Ovary (tissue), 7 donors: ENCODE measurements at regions not wholly inside any gene's neighbourhood (a gene's known extent, or its start where the extent isn't known, plus 50 kb on each side); places are given as distances from the start of the nearest gene placed in this dataset.

ENCODE experiments used
- DNase-seq, 5 donors: peaks; one replicate each; pipeline ENCODE4 v3.0.0-alpha.2; 2019 to 2020
- H3K27ac ChIP-seq, 2 donors: fragments of 200-600 bp; one replicate each; pipeline versions ENCODE4 v1.5.1 to v1.8.0; 2019 to 2022
- H3K27me3 ChIP-seq: fragments of 200-600 bp; one replicate; pipeline ENCODE4 v1.8.0; 2022
- H3K36me3 ChIP-seq: fragments of 200-600 bp; sonication (generic); one replicate; pipeline ENCODE4 v1.5.1; 2019
- H3K4me1 ChIP-seq: one replicate; pipeline ENCODE4 v1.8.1; 2013; ENCODE audit warnings: mild to moderate bottlenecking, moderate library complexity; ENCODE audit not compliant: insufficient read depth
- H3K4me3 ChIP-seq: fragments of 200-600 bp; sonication (generic); one replicate; pipeline ENCODE4 v1.5.1; 2017
- H3K9me3 ChIP-seq, 2 donors: fragments of 200-600 bp in 1 of 2; sonication (generic) in 1 of 2; one replicate each; pipeline versions ENCODE4 v1.5.1 to v1.8.1; 2013 to 2019; ENCODE audit warnings: mild to moderate bottlenecking in 1 of 2, moderate library complexity in 1 of 2
- EP300 ChIP-seq: sonication (generic); formaldehyde crosslinking; IDR thresholded peaks from one replicate; pipeline ENCODE4 v1.6.1; 2017; ENCODE audit warnings: antibody characterized with exemption
- POLR2A ChIP-seq: fragments of 450-650 bp; IDR thresholded peaks from one replicate; pipeline ENCODE4 v1.6.1; 2017; ENCODE audit warnings: antibody characterized with exemption, mild to moderate bottlenecking, moderate library complexity
- WGBS, 3 donors: extraction: QIAGEN DNeasy Blood & Tissue Kit in 1 of 3; methylation state at CpG; one replicate each; pipeline versions ENCODE4 v1.1.5 to v1.1.7; 2013 to 2017; 5-methylcytosine and 5-hydroxymethylcytosine counted together
- intact Hi-C, 4 donors: fragments of 100-400 bp; cut with DNase I; formaldehyde crosslinking; loops; one replicate each; pipeline versions ENCODE4 v1.11.0 to v1.15.1; 2022 to 2023
- TF ChIP-seq, protein P1 (sequence below), 3 donors: fragments of 450-650 bp in 2 of 3; fragments of 200-600 bp in 1 of 3; IDR thresholded peaks; one replicate each; pipeline versions ENCODE4 v1.5.1 to v1.8.0; 2016 to 2022; ENCODE audit warnings: antibody characterized with exemption in 3 of 3, mild to moderate bottlenecking in 1 of 3
- donor health status: DM: no; HTN: no; CAD: no; lungs with moderate emphysema.
- donor health status: DM: no; HTN: no; CAD: no.
- donor health status: Bipolar disorder and iron deficiency.
- donor health status: DM: no; HTN: no; CAD: no.
- donor health status: DM: yes; HTN: yes; CAD: no.

DNA sequence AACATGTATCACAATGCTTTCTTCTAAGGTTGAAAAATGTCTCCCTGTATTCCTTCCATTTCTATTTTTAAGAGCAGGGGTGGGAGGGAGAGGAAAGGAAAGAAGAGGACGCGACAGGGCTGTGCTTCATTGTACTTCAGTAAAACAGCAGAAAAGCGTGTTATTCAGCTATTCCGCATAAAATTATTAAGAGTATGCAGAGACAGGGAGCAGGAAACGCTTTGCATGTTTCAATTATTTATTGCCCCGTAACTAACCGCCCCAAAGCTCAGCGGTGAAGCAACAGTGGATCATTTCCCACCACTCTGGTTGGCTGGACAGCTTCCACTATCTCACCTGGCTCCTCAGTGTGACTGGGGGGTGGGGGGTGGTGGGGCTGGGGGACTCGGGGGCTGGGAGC lies 188.9 kb downstream of the TTLL2 start:
- WGBS, 3 donors = 13 to 23% (median 14%) methylated on average over 9 of the region's 9 CpGs
- Histone ChIP-seq H3K4me3 (no peak overlapping the region), H3K4me1 (no peaks in the 10 kb centered on the region), H3K9me3 (no peaks in the 10 kb centered on the region), H3K27ac (no peak overlapping the region), H3K36me3 (no peaks in the 10 kb centered on the region), H3K27me3 (no peaks in the 10 kb centered on the region)
- TF ChIP-seq EP300 (no peak), POLR2A (no peak)
- TF ChIP-seq, protein P1, sequence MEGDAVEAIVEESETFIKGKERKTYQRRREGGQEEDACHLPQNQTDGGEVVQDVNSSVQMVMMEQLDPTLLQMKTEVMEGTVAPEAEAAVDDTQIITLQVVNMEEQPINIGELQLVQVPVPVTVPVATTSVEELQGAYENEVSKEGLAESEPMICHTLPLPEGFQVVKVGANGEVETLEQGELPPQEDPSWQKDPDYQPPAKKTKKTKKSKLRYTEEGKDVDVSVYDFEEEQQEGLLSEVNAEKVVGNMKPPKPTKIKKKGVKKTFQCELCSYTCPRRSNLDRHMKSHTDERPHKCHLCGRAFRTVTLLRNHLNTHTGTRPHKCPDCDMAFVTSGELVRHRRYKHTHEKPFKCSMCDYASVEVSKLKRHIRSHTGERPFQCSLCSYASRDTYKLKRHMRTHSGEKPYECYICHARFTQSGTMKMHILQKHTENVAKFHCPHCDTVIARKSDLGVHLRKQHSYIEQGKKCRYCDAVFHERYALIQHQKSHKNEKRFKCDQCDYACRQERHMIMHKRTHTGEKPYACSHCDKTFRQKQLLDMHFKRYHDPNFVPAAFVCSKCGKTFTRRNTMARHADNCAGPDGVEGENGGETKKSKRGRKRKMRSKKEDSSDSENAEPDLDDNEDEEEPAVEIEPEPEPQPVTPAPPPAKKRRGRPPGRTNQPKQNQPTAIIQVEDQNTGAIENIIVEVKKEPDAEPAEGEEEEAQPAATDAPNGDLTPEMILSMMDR (IDR thresholded peaks at IDR 0.05) = no peak
- intact Hi-C loops = no loop called here
- DNase-seq = no peak

DNA sequence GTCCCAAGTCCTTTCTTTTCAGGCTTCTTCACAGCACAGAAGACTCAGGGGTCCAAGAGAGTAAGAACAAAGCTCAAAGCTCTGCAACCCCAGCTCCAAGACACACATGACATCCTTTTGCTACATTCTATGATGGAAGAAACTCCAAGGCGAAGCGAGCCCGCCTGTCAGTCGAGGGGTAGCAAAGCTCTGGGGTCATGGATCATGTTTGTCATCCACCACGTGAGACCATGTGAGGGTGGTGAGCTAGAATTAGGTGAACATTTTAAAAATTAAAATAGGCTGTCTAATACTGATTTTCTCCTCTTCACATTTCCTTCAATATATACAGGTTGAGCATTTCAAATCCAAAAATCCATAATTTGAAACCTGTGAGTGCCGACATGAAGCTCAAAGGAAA lies 189.6 kb downstream of the TTLL2 start:
- no peak overlapping the region for H3K27ac ChIP-seq
- TF ChIP-seq, protein P1 (IDR thresholded peaks at IDR 0.05) = no peak
- no peak for TF ChIP-seq EP300
- TF ChIP-seq POLR2A = no peak
- no peak overlapping the region for H3K4me3 ChIP-seq
- H3K9me3 ChIP-seq = no peaks in the 10 kb centered on the region
- WGBS, 3 donors = 92 to 93% (median 93%) methylated on average over 6 of the region's 6 CpGs
- no peak for DNase-seq
- intact Hi-C loops = no loop called here
- no peaks in the 10 kb centered on the region for H3K4me1 ChIP-seq
- H3K27me3 ChIP-seq = no peaks in the 10 kb centered on the region
- H3K36me3 ChIP-seq = no peaks in the 10 kb centered on the region

DNA sequence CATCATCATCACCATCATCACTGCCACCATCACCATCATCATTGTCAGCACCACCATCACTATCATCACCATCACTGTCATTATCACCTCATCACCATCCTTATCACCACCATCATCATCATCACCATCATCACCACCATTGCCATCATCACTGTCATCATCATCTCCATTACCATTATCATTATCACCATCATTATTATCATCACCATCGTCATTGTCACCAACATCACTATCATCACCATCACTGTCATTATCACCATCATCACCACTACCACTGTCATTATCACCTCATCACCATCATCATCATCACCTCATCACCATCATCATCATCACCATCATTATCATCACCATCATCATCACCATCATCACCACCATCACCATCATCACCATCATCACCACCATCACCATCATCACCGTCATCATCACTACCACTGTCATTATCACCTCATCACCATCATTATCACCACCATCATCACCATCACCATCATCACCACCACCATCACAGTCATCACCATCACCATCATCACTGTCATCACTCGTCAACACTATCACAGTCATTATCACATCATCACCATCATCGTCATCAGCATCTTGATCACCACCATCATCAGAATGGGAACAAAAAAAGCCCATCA lies 191.1 kb downstream of the TTLL2 start:
- H3K27me3 ChIP-seq = no peaks in the 10 kb centered on the region
- DNase-seq = no peak
- TF ChIP-seq POLR2A (no peak), EP300 (no peak)
- TF ChIP-seq, protein P1 (IDR thresholded peaks at IDR 0.05) = no peak
- no peaks in the 10 kb centered on the region for H3K36me3 ChIP-seq
- no peak overlapping the region for H3K4me3 ChIP-seq
- intact Hi-C loops = no loop called here
- H3K4me1 ChIP-seq = no peaks in the 10 kb centered on the region
- H3K27ac ChIP-seq = no peak overlapping the region
- H3K9me3 ChIP-seq = no peaks in the 10 kb centered on the region
- 56 to 61% (median 57%) methylated on average over 4 of the region's 4 CpGs for WGBS, 3 donors

DNA sequence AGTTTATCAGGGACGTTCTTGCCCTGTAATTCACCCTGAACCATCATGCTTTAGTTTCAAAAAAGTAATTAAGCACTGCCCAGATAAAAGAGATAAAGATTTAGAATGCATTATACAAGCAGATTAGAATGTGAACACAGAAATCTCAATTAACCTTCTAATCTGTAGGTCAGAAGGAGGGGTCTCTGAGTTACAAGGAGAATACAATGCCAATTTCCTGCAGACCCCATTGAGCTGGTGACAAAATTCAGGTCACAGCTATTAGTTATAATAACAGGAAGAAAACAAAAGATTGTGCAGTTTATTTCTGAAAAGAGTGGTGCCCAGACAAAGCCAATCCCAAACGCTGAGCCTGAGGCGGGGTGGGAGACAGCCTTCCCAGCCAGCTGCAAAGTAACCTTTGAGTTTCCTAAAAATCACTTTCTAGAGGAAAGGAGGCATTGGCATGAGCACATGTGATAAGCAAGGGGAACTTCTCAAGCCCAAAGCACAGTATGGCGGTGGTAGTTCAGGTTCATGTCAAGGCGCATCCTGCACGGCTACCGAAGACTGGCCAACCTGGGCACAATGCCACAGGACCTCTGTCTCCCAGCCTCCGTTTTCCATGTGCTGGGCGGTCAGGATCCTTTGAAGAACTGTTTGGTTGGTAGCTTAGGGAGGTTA lies 192.5 kb downstream of the TTLL2 start:
- DNase-seq = no peak
- Histone ChIP-seq H3K9me3 (no peaks in the 10 kb centered on the region), H3K4me1 (no peaks in the 10 kb centered on the region), H3K27ac (no peak overlapping the region), H3K27me3 (no peaks in the 10 kb centered on the region), H3K4me3 (no peak overlapping the region), H3K36me3 (no peaks in the 10 kb centered on the region)
- TF ChIP-seq EP300 = no peak
- TF ChIP-seq POLR2A = no peak
- TF ChIP-seq, protein P1 (IDR thresholded peaks at IDR 0.05) = no peak
- intact Hi-C loops = no loop called here
- 51 to 59% (median 53%) methylated on average over 9 of the region's 9 CpGs for WGBS, 3 donors
